SIG-M5 treated with dmso at 0.1 percent for 504 hours (cell line): ENCODE measurements at regions not wholly inside any gene's neighbourhood (a gene's known extent, or its start where the extent isn't known, plus 50 kb on each side); places are given as distances from the start of the nearest gene placed in this dataset.

Experiments
- DNase-seq: peaks from one replicate; lab custom pipeline; 2025; ENCODE audit not compliant: unreplicated experiment; lab: John Stamatoyannopoulos, UW

DNA sequence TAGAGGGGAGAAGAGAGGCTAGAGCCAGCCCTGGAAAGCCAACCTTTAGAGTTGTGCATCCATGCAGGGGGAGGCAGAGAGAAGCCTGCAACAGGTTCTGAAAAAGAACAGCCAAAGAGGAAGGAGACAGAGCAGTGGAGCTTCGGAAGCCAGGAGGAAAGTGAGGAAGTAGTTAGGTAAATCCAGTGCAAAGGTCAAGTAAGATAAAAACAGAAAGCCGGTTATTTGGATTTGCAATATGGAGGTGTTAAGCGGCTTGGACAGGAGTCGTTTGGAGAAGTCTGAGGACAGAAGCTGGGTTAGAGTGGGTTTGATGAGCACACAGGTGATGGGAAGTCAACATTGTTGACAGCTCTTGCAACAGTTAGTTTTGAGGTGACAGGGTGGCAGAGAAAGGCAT is 53.5 kb upstream of the FLT1 start:
- DNase-seq, result no peak

DNA sequence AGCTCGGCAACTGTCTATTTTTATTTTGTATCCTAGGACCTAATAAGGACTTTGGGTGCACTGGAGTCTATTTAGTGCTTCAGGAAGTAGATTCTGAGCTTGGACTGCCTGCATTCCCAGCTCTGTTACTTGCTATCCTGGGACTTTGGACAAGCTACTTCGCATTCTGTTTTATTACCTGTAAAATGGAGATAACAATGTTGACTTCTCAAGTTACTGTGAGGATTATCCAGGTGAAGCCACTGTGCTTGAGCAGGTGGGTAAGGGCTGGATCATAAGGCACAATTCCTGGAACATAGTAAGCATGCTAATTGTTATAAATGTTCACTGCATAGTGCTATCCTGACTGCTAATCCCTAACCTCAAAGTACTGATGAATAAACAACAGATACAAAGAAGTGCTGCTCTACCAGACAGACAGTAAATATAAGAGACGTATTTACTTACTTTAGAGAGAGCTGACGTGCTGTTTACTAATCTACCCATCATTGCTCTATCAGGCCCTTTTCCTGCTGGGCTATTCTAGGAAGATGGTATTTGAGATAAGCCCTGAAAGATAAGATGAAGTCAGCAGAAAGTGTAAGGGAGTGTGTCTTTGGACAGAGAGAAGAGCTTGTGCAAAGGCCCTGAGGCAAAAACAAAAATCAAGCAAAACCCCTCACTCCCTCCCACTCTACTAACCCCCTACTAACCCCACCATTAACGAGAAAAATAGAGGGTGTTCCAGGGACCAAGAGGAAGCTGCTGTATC is 50.8 kb upstream of the FLT1 start:
- peak; percentile 24 for DNase-seq
